Posterior vena cava (tissue), 2 donors: ENCODE measurements at regions not wholly inside any gene's neighbourhood (a gene's known extent, or its start where the extent isn't known, plus 50 kb on each side); places are given as distances from the start of the nearest gene placed in this dataset.

ENCODE experiments used
- DNase-seq: peaks from one replicate; pipeline ENCODE4 v3.0.0-alpha.2; 2020; ENCODE audit warnings: low spot score
- intact Hi-C, 2 donors: fragments of 100-400 bp; cut with DNase I; formaldehyde crosslinking; loops; one replicate each; pipeline versions ENCODE4 v1.14.1 to v1.14.2; 2022 to 2023
- donor health status: DM: yes; HTN: yes; CAD: no.
- donor health status: DM: yes; HTN: yes; CAD: no.

DNA sequence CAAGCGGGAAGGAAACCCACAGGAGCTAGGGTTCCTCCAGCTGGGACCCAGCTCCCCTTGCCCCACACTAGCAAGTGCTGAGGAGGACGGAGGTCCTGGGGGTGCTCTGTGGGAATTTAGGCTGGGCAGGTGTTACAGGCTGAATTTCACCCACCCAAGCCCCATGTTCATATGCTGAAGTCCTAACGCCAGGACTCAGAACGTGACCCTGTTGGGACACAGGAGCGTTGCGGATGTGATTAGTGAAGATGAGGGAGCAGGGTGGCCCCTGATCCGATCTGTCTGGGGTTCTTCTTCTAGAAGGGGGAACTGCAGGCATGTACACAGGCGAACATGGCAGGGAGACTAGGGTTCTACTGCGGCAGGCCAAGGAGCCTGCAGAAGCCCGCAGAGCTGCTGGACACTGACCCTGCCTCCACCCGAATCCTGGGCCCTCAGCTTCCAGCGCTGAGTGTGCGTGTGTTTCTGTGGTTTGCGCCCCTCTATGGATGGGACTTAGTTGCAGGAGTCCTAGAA, 103.4 kb upstream of the FGF3 start:
- intact Hi-C loops, result loop anchor here (5.0 to 10.0 kb wide), 2 partner anchors 150 to 152 kb away; partner anchors contain the start of gene ANO1 (in 1 of the 2)
- DNase-seq, result peak; percentile 66

DNA sequence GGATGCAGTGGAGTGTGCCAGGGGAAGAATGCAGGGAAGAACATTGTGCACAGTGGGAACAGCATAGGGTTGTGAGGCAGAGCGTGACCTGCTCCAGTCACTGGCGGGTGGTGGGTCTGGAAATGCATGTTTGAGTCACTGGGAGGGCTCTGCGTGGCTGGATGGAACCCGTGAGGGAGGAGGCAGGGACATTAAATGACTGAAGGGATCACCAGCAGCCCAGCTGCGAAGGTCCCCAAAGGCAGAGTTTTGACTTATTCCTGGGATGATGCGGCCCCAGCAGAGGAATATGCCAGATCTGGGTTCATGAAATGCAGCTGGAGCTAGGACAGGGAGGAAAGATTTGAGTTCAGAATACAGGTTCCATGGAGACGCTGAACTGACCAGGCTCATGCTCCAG, 104.0 kb upstream of the FGF3 start:
- intact Hi-C loops, result loop anchor here (5.0 to 10.0 kb wide), 2 partner anchors 149 to 152 kb away; partner anchors contain the start of gene ANO1 (in 1 of the 2)
- peak; percentile 25 for DNase-seq

DNA sequence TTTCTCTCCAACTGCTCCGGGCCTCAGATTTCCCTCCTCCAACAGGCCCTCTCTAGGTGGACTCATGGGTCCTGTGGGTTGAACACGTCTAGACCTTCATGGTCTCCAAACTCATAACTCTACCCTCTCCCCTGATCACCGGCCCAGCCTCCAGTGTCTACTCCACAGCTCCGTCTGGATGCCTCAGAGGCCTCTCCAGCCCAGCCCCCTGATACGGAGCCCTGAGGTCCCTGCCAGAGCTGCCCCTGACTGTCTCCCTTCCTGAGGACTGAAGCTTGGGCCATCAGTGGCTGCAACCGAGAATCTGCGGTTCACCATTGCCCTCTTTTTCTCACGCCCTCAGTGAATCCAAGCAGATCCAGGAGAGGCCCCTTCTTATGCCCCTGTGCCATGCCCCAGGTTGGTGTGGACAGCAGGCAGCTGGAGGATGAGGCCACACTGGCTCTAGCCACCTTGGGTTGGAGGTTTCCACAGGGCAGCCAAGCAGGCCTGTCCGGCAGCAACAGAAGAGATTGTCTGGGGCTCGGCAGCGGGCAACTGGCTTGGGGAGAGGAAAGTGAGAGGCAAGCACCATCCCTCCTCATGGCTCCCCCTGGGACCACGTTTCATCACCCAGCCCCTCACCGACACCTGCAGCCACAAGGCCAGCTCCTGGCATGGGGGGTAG, 104.6 kb upstream of the FGF3 start:
- intact Hi-C loops, result loop anchor here (5.0 to 10.0 kb wide), 2 partner anchors 149 to 151 kb away; partner anchors contain the start of gene ANO1 (in 1 of the 2)
- peak; percentile 63 for DNase-seq

DNA sequence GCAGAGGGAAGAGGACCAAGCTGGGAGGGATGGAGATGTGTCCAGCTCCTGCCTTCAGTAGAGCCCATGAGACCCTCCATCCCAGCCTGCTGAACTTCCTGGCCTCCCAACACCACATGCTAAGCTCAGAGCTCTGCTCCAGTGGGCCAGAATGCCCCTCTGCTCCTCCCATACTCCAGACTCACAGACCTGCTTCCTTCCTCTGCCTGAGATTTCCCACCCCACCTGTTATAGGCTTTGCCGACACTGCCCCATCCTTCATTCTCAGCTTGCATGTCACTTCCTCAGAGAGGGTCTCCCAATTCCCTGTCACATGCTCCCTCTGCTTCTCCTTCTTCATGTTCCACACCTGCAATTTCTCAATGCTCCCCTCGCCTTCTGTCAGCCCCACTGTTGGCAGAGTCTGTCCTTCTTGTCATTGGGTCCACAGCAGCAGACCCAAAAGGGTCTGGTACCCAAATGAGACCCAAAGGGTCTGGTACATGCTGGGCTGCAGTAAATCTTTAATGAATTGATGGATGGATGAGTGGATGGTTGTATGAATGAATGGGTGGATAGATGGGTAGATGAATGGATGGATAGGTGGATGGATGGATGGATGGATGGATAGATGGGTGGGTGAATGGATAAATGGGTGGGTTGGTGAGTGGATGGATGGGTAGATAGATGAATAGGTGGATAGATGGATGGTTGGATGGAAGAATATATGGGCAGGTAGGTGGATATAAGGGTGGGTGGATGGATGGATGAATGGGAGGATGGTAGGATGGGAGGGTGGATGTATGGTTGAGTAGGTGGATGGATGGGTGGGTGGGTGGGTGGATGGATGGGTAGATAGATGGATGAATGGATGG, 105.3 kb upstream of the FGF3 start:
- intact Hi-C loops, result loop anchor here (5.0 to 10.0 kb wide), 2 partner anchors 148 to 150 kb away; partner anchors contain the start of gene ANO1 (in 1 of the 2)
- DNase-seq, result peak; percentile 44

DNA sequence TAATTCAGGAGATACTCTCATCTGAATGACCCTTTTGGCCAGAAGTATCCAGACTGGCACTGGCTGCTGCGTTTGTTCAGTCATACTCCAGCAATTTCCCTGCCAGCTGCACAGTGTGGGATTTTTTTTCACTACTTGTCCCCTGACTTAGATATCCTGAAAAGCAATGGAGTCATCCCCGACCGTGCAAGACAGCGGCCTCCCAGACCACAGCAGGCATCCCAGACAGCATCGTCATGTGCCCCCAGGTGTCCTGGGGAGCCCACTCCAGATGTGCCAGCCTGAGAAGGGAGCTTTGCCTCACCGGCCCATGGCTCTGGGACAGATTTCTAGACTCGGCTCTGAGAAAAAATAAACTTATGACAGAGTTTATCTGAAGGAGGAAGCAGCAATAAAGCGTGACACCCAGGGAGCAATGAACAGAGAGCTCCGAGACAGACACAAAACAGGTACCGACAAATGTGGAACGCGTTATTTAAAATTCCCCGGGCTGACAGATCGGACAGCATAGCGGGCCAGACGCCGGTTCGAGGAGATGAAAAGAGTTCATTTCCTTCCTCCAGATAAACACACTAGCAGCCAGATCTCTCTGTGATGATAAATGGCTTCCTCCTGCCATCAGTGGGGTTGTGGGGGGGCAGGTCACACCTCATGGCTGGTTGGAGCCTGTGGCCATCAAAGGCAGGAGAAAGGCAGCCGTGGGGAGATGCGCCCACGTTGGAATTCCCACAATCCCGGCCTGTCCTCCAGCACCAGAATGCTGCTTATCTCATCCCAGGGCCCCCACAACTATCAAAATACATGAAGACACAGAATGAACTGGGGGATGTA, 106.4 kb upstream of the FGF3 start:
- DNase-seq, result peak; percentile 54
- intact Hi-C loops, result loop anchor here in 1 of 2 donors (10.0 kb wide), 1 partner anchor 149 kb away; the partner anchor contains the start of gene ANO1

DNA sequence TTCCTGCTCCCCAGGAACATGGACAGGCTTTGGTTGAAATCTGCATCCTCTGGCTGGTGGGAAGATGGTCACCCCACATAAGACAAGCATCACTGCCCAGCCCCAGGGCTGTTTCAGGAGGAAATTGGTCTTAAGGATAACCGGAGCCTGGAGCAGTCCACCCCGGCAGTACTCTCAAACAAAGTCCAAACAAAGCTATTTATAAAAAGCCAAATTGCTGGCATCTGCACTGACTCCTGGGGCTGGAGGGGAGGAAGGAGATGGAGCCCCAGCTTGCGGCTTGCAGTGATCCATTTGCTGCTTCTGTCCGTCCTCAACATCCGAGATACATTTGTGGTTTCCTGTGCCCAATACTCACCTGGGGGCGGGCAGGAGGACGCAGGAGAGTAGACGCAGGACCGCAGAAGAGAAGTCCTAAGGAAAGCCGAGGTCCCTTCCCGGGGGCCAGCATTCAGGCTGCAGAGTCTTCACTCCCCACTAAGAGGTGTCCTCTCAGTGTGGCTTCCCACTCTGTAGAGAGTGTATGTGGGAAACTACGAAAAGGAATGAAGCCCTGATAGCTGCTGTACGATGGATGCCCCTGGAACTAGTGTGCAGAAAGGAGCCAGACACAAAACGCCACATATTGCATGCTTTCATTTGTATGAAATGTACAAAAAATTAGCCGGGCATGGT, 107.3 kb upstream of the FGF3 start:
- peak; percentile 37 for DNase-seq
- intact Hi-C loops, result loop anchor here in 1 of 2 donors (10.0 kb wide), 1 partner anchor 148 kb away; the partner anchor contains the start of gene ANO1

DNA sequence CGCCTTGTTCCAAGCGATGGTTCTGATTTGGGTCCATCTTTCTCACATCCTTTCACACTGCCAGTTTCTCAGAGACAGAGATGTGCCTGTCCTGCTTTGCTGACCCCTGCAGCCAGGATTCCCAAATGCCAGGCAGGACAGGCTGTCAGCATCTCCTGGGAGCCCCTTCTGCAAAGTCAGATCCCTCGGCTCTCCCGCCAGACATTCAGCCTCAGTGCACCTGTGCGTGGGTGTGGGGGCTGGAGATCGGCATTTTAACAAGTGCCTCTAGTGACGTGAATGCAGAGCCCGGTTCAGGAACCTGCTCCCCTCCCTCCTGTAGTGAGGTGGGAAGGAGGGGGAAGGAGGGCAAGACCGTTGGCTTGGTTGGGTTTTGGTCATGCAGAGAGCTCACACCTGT, 108.9 kb upstream of the FGF3 start:
- intact Hi-C loops, result loop anchor here in 1 of 2 donors (10.0 kb wide), 1 partner anchor 147 kb away; the partner anchor contains the start of gene ANO1
- peak; percentile 67 for DNase-seq

DNA sequence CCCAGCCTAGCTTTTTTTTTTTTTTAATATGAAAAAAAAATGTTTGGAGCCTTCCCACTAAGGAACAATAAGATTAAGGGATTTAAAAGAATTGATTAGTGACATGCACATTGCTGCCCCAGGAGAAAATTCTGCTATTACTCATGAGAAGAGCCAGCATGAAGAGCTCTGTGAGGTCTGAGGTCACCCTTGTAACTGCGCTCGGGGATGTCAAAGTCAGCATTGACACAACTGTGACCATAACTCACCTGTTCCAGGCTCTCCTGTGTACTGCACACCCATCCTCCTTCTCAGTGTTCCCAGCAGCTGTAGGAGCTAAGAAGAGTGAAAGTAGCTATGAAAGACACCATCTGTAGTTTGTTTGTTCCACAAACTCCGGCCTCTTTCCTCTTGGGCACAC, 109.8 kb upstream of the FGF3 start:
- DNase-seq, result peak; percentile 15
- intact Hi-C loops, result loop anchor here in 1 of 2 donors (10.0 kb wide), 1 partner anchor 146 kb away; the partner anchor contains the start of gene ANO1

DNA sequence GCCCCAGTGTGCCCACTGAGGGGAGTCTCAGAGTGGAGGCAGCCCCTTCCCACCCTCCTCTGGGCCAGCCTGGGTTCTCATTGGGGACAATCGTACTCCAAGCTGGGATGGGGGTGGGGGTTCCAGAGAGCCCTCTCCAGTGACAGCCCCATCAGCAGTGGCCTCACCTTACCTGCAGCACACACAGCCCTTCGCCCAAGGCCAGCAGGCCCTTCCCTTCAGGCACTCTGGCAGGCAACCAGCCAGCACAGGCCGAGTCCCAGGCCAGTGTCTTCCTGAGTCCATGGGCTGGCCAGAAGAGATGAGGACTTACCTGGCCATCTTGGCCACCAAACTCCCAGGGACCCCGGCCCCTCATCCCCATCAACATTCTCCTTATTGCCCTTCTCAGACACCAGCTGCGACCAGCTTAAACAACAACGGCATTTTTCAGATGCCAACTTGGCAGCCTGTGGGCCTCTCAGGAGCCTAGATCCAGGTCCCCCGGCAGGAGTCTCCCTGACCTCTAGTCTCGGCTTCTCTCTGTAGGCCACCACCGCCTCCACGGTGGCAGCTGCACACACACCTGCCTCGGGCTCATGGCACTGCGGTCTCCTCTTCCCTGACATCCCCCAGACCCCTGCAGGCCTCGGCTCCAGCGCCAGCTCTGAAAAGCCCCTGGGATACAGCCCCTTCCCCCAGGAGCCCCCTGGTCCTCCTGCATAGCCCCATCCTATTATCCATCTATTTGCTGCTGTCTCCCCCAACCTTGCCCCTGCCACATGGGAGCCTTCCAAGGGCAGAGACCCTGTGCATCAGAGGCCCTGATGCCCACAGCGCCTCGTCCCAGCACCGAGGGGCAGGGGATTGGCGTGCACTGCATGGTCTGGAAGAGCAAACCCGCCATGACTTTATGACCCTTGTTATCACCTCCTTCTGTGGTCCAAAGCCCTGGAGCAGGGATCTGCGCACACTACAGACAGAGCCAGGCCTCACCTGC, 111.2 kb upstream of the FGF3 start:
- DNase-seq, result peak; percentile 64
- intact Hi-C loops, result no loop called here

DNA sequence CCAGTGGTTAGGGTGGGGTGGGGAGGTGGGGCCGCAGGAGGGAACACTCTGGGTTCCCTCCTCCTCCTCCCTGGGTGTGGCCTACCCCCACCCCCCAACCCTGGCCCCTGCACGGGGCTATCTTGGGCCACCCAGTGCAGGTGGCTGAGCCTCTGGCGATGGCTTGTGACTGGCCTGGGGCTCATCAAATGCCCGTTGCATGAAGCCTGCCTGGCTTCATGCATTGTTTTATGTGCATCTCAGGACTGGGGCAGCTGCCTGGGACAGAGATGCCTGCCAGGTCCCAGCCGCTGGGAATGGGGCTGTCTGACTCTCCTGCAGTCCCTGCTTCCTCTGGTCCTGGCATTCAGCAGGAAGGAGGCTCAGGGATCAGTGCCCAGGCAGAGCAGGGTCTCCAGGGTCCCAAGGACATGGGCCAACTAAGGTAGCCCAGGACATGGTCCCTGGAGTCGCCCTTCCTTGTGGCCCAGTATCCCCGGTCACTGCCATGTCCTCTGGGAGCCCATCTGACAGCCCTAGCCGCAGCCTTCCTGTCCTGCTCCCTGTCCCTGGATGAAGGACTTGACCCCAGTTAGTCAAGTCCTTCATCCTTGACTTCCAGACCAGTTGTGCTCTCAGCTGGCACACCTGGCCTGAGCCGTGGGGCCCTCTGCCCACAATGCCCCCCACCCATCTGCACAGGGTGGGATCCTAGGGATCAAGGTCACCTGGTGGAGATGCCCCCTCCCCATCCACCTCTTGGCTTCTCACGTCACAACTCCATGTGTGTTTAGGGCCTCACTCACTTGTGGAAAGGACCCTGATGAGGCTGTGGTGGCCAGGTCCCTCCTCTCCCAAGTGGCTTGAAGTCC, 112.1 kb upstream of the FGF3 start:
- DNase-seq, result peak; percentile 72
- intact Hi-C loops, result no loop called here

DNA sequence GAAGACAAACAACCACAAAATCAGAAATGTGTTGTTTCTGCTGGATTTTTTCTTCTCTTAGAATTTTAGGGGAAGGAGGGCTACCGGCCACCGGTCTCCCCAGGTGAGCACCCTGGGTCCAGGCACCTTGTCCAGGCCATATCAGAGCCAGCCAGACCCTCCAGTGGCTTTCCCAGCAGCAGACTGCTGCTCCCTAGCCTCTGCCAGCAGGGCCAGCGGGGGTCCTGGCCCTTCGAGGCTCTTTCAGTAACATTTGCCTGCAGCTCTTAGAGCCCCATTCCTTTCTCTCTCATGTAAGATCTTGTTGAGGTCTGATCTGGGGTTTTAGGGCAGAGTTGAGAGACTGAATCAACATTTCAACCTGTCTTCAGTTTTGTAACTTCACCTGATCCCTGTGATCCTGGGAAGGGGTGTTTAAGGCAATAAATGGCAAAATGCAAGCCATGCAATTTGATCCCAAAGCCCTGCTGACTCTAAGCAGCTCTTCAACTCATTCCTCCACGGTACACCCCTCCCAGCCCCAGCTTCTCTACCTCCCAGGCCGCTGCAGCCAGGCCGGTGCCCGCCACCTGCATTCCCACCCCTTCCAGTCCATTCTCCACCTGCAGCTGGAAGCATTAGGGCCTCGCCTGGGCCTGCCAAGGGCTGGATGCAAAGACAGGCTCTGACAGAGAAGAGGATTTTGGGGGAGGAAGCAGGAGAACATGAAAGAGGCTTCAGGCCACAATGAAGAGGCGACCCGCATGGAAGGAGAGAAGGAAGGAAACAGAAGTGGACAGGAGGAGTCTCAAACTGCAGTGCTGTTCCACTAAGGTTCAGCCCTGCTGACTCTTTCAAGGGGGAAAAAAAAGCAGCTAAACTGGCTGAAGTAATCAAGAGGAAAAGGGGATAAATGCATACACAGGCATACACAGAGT, 113.0 kb upstream of the FGF3 start:
- intact Hi-C loops, result no loop called here
- peak; percentile 26 for DNase-seq

DNA sequence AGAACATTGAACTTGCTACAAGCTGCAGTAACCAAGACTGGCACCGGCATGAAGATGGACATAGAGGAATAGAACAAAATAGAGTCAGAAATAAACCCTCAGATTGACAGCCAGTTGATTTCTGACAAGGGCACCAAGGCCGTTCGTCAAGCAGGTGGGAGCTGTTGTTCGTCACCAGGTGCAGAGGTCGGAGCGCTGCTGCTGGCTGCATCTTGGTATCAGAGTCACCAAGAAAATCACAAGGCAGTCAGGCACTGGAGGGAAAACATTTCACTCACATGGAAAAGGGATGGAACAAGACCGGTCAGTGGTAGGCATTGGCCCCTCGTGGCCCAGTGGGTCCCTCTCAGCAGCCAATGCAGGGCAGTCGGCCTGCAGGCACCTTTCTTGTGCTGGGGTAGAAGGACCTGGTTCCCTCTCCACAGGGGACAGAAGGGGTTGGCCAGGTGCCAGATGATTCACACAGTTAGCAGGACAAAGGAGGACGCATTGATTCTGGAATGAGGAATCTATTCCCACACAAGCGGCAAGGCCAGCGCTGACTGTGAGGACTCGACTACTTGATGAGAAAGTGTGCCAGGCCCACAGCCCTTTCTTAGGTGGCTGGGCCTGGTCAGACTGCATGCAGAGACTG, 115.8 kb upstream of the FGF3 start:
- intact Hi-C loops, result no loop called here
- DNase-seq, result peak; percentile 70

DNA sequence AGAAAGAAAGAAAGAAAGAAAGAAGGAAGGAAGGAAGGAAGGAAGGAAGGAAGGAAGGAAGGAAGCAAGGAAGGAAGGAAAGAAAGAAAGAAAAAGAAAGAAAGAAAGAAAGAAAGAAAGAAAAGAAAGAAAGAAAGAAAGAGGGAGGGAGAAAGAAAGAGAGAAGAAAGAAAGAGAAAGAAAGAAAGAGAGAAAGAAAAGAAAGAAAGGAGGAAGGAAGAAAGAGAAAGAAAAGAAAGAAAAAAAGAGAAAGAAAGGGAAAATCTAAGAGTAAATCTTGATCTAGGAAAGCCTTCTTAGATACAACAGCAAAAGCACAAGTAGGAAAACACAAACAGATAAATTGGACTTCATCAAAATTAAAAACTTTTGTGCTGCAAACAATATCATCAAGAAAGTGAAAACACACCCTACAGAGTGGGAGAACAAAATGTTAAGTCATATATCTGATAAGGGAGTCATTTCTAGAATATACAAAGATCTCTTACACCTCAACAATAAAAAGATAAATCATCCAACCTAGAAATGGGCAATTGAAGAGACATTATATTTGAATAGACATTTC, 116.8 kb upstream of the FGF3 start:
- intact Hi-C loops, result no loop called here
- no peak for DNase-seq

DNA sequence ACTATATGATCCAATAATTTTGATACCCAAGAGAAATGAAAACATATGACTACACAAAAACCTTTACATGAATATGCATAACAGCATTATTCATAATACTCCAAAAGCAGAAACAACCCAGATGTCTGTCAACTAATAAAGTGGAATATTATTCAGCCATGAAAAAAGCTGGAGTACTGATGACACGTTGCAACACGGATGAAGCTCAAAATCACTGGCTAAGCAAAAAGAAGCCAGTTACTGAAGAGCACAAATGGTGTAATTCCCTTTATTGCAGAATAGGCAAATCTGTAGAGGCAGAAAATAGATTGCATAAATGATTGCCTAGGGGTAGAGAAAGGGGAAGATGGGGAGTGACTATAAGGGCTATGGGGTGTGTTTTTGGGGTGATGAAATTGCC, 117.6 kb upstream of the FGF3 start:
- intact Hi-C loops, result no loop called here
- no peak for DNase-seq

DNA sequence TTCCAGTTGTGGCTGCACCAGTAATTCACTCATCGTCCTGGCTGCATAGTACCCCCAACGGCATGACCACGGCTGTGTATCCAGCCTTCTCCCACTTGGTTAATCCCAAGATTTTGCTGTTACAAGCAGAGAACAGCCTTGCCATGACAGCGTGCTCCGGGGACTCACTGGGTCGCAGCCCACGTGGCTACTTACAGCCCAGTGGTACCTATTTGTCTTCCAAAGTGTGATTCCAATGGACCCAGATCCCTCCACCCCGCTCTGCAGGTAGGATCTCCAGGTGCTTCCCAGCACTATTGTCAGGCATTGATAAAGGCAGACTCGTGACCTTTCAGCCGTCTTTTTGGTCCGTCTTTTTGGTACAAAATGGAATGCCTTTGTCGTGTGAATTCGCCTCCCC, 119.0 kb upstream of the FGF3 start:
- intact Hi-C loops, result no loop called here

More for the DNA sequence above, 119.0 kb upstream of the FGF3 start:
- DNase-seq, result peak; percentile 73
